GM12873 (cell line): ENCODE measurements at regions not wholly inside any gene's neighbourhood (a gene's known extent, or its start where the extent isn't known, plus 50 kb on each side); places are given as distances from the start of the nearest gene placed in this dataset.

Experiments used
- CTCF ChIP-seq: IDR thresholded peaks from 2 replicates; pipeline ENCODE4 v1.5.1; 2012; ENCODE audit warnings: low read depth, mild to moderate bottlenecking, moderate library complexity, low read length, control low read depth; ENCODE audit not compliant: insufficient read depth; ENCODE audit errors: missing control alignments

GRCh38 chr2:8502316-8502715 lies 179.5 kb upstream of the ID2 start:
- no peak for TF ChIP-seq CTCF

GRCh38 chr2:8505311-8505920 lies 176.4 kb upstream of the ID2 start:
- no peak for TF ChIP-seq CTCF

- no peak for TF ChIP-seq CTCF
These were observed 175.1 kb upstream of the ID2 start for GRCh38 chr2:8506746-8507145.

- TF ChIP-seq CTCF: no peak
These were observed 173.1 kb upstream of the ID2 start for GRCh38 chr2:8508766-8509165.

GRCh38 chr2:8509621-8510020 lies 172.2 kb upstream of the ID2 start:
- TF ChIP-seq CTCF: no peak

GRCh38 chr2:8510519-8510918 lies 171.3 kb upstream of the ID2 start:
- no peak for TF ChIP-seq CTCF

GRCh38 chr2:8511868-8512612 lies 169.8 kb upstream of the ID2 start:
- no peak for TF ChIP-seq CTCF
